Stimulated activated CD8-positive, alpha-beta memory T cell treated with anti-CD3 and anti-CD28 coated beads, Interleukin-4, amount 100 ng/mL, for 48 hours (primary cell): ENCODE measurements at regions not wholly inside any gene's neighbourhood (a gene's known extent, or its start where the extent isn't known, plus 50 kb on each side); places are given as distances from the start of the nearest gene placed in this dataset.
"Not testable (repeated sequence)": the region's sequence is repeated elsewhere in the genome, so short reads cannot be mapped to it uniquely, and the experiment has no call there.

Experiments
- DNase-seq: peaks from one replicate; pipeline ENCODE4 v3.0.0-alpha.2; 2020

DNA sequence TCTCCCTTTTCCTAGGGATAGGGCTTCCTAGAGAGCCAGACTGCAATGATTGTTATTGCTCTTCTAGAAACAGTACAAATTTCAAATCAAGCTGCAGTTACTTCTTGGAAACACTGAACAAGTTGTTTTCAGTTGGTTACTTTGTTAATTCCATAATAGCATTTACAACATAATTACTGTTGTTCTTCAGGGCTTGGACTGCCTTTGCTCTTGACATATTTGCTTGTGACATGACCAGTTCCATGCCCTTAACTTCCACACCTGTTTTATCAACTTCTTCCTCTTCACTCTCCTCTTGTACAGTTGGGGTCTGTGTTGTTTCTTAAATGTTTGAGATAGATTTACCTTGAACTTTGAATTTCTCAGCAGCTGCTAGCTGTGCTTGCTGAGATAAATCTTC lies 104.4 kb downstream of the SEC23IP start:
- DNase-seq: no peak

DNA sequence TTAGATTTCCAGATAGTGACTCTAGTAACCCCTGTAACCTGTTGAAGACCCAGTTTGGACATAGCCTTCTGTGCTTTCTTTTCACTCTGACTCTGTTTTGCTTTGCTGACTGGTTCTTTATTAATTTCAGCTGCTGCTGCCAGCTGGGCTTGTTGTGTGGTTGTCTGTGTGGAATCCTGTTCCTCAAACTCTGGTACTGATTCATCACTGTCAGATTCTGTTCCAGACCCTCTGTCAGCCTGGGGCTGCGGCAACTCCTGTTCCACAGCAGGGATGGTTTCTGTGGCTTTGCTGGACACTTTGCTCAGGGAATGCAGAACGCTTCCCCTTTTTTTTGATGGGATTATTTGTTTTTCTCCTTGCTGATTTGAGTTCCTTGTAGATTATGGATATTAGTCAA lies 104.9 kb downstream of the SEC23IP start:
- no peak for DNase-seq

DNA sequence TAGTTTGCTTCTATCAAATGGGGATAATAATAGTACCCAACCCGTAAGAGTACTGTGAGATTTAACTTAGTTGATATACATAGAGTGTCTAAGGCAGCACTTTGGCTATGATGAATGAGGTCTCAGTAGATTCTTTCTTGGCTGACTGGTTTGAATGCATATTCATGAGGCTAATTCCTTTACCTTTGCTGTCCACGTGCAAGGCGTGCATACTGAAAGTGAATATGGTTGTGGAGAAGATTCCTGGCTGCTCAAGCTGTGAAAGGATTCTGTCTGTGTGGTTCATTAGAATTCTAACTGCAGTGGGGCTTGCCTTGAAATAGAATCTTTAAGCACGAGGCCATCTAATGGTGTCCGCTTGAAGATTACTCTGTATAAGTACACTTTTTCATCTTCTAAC lies 110.3 kb downstream of the SEC23IP start:
- no peak for DNase-seq

DNA sequence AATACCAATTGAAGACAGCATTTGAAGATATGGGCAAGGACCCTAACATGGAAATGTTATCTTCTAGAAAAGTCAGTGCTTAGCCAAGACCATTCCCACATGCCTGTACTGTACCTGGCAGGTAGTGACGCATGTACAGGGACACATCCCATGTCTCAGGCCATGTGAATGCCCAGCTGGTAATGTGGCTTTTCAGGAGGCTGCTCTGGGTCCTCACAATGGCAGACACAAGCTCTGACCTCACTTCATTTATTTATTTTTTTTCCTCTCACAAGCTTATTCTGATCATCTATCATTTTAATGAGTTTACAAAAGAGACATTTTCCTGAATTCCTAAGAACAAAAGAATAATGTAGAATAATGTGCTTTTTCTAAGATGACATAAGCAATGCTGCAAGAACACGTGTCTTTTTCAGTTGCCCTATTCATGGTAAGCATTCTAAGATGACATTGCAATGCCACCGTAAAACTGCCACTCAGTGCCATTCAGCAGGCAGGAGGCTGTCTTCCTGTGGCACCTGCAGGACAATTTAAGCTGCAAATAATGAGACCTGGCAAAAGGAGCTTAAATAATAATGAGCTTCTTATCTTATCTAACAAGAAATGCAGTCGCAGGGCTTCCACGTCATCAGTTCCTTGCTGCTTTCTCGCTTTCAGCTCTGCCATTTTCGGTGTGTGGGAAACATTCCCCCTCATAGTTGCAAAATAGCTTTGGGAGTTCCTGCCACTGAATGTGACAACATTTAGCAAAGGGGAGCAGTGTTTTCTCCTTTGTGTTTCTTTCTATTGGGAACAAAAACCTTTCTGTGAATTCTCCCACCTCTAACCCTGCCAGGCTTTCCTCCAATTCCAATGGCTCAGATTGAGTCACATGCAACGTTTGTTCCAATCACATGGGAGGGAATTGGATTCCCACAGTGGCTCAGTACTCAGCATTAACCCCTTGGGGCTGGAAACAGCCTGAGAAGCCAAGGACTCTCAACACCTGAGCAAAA lies 113.0 kb downstream of the SEC23IP start:
- no peak for DNase-seq

DNA sequence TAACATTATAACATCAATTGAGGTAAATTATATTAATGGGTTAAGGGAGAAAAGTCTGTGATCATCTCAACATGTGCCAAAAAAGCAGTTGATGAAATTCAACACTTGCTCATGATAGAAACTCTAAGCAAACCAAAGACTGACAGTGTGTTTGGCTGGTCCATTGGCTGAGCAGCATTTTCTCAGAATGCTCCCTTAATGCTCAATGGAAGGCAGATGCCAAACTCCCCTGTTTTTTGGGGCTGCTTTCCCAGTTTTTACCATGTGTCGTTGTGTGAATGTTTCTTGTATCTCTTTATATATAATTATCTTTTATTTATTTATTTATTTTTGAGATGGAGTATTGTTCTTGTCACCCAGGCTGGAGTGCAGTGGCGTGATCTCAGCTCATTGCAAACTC lies 114.7 kb downstream of the SEC23IP start:
- DNase-seq: no peak

DNA sequence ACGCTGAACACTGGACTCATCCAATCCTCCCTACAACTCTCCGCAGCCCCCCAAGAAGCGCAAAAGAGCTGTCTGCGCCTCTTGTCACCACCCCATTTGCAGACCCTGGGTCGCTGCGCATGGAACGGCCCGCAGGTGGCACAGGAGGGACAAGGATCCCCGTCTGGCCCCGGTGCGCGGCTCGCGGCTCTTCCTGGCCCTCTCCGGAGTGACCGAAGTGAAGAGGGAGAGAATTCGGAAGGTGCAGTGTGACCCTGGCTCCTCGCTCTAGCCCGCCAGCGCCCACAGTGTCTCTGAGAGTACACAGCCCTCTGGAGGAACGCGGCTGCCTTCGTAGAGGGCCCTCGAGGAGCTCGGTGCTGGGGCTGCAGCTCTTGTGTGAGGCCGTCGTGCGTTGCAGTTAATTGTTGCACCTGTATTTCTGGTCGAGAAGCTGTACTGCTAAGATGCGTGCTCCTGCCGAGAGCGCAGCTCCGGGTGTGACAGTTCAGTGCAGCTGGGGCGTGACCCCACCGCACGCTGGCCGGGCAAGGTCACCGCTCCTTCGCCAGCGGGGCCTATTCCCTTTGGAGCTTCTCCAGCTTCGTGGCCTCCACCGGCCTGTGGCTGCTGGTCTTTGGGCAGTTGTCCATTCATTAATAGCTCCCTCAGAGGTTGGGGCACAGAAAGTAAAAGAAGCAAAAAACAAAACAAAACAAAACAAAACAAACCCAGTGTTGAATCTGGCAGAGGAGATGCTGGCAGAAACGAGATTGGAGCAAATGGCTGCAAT lies 119.0 kb downstream of the SEC23IP start:
- DNase-seq: no peak

DNA sequence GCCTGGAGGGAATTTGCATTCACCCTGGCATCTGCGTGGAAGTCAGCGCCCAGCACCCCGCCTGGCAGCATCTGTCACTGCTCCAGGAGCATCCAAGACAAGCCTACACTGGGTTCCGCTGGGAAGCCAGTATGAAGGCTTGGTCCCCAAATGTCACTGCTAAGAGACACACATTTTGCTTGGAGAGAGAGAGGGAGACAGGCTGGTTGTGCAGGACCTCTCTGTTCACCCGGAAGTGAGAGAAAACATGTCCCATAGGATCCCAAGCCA lies 119.5 kb downstream of the SEC23IP start:
- DNase-seq: no peak

DNA sequence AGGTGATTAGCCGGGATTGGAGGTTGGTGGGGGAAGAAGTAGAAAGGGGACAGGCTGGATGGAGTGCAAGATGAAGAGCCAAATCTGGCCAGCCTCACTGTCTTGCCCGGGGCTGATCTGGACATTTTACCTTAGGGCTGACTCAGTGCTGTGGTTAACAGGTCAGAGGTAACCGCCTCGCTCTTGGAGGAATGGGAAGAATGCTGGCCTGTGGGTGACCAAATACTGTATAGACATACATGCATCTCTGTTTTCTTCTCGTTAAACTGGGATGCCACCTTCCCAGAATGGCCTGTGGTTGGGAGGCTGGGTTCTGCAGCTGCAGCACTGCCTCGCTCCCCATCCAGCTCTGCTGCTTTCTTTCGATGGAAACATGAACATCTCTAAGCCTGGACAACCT lies 120.0 kb downstream of the SEC23IP start:
- DNase-seq: no peak

DNA sequence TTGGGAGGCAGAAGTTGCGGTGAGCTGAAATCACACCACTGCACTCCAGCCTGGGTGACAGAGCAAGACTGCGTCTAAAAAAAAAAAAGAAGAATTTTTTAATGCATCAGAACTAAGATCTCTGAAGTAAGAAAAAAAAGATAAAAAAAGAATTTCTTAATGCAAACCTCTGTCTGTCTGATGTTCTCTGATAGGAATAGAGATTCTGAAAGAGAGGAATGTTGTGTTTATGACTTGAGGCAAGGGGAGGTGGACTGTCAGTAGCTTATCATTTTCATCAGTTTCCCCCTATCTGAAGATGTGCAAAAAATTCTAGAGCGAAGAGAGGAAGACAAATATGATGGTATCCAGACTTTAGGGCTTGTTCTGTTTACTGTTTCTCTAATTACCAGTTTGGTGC lies 121.5 kb downstream of the SEC23IP start:
- DNase-seq: no peak

DNA sequence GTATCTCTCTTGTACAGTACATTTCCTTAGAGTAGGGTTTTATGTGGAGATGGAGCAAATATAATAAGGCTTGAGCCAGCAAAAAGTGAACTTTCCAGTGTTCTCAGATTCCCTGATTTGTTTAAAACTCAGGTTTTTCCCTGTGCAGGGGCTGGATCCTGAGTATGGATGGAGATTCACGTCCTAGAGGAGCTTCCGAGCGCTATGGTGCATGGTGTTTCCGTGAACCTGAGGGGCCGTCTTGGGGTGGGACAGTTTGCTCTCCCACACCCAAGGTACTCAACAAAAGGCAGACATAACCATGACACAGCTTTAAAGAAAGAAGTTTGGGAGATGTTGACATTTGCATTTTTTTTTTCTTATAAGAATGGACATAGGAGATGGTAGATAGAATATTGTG lies 122.5 kb downstream of the SEC23IP start:
- no peak for DNase-seq

DNA sequence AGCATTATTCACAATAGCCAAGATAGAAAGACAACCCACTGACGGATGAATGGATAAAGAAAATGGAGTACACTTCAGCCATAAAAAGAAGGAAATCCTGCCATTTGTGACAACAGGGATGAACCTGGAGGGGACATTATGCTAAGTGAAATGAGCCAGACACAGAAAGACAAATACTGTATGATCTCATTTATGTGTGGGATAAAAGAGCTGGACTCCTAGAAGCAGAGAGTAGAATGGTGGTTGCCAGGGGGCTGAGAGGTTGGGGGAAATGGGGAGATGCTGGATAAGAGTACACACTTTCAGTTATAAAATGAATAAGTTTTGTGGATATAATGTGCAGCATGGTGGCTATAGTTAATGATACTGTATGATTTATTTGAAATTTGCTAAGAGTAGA lies 124.4 kb downstream of the SEC23IP start:
- no peak for DNase-seq

DNA sequence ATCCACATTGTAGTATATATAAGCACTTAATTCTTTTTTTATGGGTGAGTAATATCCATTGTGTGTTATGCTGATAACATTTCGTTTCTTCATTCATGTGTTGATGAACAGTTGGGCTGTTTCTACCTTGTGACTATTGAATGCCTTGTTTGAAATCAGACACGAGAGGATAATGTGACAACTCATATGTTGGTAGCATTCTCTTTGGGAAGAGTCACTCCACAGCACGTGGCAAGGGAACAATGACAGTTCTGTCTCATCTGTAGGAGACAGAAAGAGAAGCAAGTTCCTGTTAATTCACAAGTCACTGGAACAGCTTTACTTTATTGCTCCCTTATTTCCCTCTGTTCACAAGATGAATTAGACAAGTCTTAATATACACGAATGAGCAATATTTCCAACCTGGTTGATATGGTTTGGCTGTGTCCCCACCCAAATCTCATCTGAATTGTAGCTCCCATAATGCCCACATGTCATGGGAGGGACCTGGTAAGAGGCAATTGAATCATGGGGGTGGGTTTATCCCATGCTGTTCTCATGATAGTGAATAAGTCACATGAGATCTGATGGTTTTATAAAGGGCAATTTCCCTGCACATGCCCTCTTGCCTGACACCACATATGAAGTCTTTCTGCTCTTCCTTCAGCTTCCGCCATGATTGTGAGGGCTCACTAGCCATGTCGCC lies 125.3 kb downstream of the SEC23IP start:
- DNase-seq: no peak

DNA sequence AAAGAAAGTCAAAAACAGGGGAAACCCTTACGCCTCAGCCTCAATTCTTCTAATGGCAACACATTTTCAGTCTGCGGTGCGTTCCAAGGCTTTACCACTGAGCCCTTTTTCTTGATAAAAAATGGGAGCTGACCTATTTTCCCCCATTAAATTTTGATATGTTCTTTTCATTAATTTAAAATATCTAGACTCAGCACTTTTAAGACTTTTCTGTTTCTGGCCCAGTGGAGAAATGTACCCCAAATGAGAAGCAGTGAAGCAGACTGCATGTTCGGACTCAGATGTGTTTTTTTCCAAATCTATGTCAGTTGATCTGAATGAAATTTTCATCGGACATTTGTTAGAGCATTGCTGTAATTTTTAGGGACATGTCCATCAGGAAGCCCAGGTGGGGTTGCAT lies 126.2 kb downstream of the SEC23IP start:
- DNase-seq: no peak

DNA sequence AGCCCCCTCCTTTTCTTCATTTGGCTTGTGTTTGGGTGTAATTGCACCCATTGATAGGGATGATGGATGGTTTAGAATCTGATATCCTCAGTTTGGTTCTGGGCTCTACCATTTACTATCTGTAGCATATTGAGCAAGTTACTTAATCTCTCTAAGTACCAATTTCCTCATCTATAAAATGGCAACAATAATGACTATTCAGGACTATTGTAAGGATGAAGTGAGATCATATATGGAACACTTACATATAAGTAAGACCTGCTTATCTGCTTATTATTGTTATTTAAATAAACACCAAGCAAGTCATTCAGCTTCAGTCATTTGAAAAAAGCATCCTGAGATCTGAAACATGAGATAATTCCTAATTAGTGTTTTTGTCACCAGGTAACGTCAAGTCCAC lies 127.0 kb downstream of the SEC23IP start:
- no peak for DNase-seq

DNA sequence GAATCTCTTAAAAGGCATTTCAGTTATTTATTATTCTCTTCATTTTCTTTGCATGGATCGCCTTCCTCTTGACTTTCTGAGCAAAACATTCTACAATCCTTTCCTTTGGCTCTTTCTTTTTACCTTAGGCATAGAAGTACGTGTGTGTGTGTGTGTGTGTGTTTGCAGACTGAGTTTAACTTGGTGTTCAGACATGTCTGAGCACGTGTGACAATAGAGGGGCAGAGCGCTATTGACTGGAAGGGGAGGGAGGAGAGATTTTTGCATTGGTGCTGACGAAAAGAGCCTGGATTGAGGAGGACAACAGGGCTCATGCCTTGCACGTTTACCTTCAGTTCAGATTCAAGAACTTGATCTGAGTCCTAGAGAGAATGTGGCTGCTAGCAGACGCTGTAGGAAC lies 129.8 kb downstream of the SEC23IP start:
- DNase-seq: no peak

DNA sequence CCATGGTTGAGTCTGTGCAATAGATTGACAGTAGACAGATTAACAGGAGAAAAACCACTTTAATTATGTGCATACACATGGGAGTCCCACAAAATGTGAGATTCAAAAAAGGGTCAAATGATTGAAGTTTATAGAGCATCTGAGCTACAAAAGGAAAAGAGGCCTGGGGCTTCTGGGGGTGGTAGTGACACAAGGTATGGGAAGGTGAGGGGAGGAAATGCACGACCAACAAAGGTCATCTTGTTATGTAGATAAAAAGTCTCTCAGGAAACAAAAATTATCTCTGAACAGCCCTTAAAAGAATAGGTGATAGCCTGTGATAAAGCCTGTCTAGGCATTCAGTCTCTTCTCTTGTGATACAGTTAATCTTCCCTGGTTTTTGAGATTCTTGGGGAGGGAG lies 141.7 kb downstream of the SEC23IP start:
- no peak for DNase-seq

DNA sequence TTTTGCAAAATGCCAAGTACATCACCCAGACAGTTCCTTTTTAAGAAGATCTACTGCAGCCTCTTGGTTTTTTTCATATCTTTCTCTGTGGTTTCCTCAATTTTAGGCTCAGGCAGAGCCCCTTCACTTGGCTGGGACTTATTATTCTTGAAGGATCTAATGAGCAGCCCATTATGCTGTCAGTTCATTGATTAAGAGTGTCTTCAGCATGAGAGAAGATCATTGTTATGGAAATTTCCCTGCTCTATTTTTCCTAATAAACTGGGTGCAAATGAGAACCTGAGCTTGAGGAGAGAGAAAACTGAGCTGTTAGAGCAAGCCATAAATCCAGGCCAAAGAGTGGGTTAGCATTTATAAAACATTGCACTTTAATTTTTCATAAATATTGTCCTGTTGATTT lies 146.5 kb downstream of the SEC23IP start:
- no peak for DNase-seq

DNA sequence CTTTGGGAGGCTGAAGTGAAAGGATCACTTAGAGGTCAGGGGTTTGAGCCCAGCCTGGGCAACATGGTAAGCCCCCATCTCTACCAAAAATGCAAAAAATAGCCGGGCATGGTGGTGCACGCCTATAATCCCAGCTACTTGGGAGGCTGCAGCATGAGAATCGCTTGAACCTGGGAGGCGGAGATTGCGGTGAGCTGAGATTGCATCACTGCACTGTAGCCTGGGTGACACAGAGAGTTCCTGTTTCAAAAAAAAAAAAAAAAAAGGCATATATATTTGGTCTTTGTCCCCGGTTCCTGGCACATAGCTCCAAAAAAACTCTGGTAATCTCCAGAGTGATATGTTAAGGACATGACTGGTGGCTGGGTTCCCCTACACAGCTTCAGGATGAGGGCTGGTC lies 147.3 kb downstream of the SEC23IP start:
- DNase-seq: no peak

DNA sequence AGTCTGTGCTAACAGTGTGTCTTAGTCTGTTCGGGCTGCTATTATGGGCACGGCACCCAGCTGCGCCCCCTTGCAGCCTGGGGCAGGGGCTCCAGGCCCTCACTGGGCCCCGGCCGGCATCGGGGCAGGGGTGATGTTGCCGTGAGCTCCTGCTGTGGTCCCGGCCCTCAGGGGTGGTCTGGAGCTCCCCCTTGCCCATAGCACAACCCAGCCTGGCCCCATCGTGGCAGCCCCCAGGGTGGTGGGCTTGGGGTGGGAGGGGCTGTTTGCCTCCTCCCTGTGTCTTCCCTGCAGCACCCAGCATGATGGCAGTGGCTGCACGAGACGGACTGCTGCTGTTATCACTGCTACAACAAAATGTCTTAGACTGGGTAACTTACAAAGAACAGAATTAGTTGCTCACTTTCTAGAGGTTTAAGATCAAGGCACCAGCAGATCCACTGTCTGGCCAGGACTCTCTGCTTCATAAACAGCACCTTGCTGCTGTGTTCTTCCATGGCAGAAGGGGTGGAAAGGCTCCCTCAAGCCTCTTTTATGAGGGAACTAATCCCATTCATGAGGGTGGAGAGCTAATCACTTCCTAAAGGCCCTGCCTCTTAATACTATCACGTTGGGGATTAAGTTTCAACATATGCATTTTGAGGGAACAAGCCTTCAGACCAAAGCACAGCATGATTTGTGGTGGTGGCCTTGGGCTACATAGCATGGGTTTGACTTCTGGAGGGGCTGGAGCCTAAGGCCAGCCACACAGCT lies 149.5 kb downstream of the SEC23IP start:
- no peak for DNase-seq

DNA sequence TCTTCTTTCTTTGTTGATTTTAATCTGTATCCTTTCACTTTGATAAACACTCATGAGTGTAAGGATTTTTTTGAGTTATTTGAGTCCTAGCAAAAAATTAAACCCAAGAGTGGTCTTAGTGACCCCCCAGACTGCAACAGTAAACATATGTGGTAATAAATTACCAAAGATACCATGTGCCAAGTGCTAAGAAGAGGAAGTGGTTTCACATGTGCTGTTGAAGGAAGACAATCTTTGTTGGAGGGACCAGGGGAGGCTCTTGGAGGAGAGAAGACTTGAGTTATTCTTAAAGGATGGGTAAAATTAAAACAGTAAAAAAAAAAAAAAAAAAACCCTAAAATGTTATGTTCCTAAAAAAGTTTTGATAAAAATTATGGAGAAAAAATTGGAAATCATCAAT lies 150.2 kb downstream of the SEC23IP start:
- no peak for DNase-seq

DNA sequence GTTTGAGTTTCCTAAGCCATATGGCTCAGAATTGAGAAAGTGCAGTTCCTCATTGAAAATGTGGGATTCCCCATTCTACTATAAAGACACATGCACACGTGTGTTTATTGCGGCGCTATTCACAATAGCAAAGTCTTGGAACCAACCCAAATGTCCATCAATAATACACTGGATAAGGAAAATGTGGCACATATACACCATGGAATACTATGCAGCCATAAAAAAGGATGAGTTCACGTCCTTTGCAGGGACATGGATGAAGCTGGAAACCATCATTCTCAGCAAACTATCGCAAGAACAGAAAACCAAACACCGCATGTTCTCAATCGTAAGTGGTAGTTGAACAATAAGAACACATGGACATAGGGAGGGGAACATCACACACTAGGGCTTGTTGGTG lies 154.8 kb downstream of the SEC23IP start:
- not testable (repeated sequence) for DNase-seq

DNA sequence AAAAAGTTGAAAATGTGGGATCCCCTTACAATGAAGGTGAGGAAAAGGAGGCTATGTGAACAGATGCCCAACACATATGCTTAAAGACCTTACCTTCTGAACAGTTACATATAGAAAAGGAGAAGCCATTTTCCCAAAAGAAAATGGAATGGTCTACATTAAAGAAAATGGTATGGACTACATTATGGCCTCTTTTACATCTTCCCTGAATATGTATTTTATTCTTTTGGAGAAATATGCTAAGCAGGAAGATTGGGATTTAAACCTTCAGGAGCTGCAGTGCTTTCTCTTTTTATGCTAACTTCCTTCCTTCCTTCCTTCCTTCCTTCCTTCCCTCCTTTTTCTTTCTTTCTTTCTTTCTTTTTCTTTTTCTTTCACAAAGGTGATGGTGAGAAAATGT lies 155.4 kb downstream of the SEC23IP start:
- no peak for DNase-seq

DNA sequence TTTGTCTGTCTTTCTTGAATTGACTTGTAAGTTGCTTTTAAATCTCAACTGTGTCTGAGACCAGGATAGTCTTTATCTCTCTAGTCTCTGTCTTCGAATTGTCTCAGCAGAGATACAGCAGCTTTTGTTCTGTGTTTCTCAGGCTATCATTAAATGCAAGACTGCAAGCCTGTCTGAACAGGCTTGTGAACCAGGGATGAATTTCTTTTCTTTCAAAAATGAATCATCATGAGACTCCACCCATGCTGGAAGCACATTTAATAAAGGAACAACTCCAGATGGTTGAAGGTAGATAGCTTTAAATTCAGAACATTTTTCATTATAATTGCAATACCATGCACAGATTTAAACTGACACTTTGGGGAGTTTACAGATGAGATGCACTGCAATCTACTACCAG lies 155.9 kb downstream of the SEC23IP start:
- no peak for DNase-seq
